HG03575 (cell line): ENCODE measurements at regions not wholly inside any gene's neighbourhood (a gene's known extent, or its start where the extent isn't known, plus 50 kb on each side); places are given as distances from the start of the nearest gene placed in this dataset.
"Not testable (repeated sequence)": the region's sequence is repeated elsewhere in the genome, so short reads cannot be mapped to it uniquely, and the experiment has no call there.

Experiments used
- ATAC-seq: cut with Tn5 transposase; IDR thresholded peaks from one replicate; pipeline ENCODE4 v1.9.1; 2021; ENCODE audit not compliant: unreplicated experiment, insufficient number of reproducible peaks, low FRiP score; ENCODE audit errors: extremely low read depth

DNA sequence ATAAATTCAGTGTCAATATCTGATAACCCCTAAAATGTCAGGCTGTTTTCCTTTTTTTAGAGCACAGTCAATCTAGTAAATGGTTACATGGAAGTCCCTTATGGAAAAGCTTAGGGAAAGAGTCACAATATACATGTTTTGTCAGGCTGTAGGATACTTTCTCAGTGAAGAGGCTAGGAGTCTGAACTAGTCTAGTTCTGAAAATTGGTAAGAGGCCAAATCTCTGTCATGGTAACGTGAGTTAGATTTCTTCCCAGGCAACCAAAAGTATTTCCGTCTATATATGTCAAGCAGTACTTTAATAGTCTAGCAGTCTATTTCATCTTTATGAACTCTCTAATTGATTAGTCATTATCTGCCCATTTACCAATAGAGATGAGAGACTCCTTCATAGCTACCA lies 215.9 kb upstream of the LRRC3B start:
- no peak for ATAC-seq

DNA sequence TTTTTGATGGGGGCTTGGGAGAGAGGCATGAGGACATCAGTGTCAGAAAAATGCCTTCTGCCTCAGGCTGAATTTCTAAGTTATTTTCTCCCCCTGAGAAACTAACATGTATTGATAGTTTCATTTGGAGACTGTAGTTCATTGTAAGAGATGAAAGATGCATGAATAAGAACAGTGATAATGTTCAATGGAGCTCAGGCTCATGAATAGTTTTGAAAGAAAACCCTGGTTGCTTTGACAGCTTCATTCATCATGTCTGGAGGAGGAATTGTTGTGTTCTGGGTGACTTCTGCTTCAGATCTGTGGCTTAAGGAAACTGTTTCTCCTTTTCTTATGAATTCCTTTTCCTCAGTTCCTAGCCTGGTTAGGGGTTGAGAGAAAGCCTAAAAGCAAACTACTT lies 204.0 kb upstream of the LRRC3B start:
- no peak for ATAC-seq

DNA sequence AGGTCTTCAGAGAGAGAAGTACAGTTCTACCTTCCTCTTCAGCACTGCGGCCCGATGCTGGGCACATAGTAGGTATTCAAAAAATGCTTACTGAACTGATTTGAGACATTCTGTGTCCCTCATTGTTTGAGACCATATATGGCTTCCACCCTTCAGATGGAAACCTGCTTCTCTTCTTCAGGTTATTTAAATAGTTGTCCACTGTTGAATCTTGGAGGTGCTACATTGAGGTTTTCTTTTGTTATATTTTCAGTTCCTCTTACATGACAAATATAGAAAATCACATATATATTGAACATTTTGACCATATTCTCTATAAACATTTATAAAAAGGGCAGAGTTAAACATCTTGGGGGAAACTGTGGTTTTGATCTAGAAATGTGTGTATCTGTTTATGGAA lies 200.2 kb upstream of the LRRC3B start:
- peak; percentile 45 for ATAC-seq

DNA sequence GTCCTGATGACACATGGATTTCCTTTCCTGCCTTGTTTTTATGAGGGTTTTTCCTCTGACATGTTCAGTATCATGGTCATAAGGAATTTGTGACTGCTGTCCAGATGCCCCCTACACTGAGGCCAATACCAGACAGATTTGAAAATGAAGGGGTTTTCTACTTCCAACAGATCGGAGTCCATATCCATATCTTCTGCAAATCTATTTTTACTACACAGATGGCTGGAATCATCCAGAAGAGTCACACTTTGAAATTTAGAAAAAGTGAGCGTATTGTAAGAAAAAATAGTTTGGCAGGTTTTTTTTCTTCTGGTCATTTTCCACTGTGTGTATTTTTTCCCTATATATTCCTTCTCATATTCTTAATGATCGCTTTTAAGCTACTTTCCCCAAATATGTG lies 197.5 kb upstream of the LRRC3B start:
- ATAC-seq, result no peak

DNA sequence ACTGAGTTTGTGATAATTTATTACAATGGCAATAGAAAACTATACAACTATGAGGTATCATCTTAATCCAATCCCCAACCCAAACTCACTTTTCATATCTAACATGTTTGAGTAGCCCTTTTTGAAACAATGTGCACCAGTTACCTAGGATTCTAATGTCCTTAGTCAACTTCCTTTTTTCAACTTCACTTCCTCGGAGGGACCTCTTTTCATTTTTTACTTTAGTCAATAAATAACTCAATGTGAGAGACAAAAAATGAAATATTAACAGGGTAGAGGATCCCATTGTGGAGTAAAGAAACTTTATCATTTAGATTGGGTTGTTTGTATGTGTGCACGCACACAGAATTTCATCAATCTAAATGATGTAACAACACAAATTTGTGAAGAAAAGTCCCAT lies 193.6 kb upstream of the LRRC3B start:
- ATAC-seq, result no peak

DNA sequence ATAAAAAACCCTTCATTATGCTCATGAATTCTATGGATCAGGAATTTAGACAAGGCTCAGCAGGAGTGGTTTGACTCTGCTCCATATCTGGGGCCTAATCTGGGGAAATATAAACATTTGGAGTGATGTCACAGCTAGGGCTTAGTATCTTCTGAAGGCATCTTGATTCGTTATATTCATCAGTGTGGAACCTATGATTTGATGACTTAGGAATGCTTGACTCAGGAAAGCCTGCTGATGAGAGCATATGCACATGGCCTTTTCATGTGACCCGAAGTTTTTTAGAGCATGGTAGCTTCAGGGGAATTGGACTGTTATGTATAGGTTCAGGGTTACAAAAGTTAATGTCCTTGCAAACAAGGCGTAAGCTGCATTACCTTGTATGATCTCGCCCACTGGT lies 184.9 kb upstream of the LRRC3B start:
- ATAC-seq, result no peak

DNA sequence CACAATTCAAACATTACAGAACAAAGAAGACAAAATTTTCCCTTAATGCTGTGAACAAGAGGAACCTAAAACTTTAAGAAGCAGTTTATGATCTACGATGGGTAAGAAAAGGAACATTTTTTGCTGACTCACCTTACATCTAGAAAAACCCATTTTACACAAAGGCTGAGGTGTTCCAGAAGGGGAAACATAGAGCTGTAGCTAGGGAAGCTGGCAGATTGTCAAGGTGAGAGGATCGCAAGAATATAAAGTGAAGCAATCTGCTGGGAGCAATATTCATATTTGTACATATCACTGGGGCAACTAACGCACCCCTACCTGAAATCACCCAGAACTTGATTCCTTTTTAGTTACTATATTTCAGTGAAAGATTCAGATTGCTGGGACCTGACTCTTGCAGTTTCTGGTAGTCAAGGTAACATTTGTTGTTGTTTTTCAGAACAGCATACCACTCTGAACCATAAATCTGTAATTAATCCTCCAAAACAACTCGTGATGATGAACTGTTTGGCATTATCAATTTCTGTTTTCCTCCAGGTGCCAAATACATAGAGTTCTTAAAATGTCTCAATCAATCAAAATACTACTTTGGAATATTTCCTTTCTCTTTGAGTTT lies 184.1 kb upstream of the LRRC3B start:
- ATAC-seq, result no peak

DNA sequence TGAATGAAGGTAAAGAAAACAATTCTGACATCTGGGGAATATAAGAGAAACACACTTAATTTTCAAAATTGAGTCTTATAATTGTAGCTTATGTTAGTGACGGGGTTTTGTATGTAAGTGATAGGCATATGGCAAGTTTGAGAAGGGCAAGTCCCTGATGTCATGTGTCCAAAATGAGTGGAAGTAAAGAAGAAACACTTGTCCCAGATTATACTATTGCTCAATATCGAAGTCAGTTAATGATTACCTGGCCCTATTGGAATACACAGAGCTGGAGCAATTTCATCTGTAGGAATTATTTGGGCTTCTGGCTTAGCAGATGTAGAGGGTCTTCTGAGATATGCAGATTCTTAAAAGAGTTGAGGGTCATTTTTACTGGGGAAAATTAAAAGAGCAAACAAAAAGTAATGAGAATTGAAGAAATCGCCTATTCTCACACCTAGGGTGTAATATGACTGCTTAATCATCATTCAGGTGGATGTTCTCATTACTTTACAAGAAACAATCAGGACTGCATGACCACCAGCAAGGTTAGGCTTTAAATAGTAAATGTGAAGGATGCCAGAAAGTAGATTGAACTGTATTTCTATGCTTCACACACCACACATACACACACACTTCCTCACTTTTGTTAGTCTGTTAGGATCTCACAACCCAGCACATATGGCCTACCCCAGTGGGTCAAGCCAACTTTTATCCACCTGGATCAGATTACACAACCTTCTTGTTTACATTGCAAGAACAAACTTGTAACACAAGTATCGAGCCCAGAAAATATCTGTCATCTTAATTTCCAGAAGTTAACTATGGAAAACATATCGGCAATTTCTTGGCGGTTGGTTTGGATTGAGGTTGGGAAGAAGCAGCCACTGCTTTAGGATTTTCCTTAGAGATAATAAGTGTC lies 183.3 kb upstream of the LRRC3B start:
- ATAC-seq, result no peak

DNA sequence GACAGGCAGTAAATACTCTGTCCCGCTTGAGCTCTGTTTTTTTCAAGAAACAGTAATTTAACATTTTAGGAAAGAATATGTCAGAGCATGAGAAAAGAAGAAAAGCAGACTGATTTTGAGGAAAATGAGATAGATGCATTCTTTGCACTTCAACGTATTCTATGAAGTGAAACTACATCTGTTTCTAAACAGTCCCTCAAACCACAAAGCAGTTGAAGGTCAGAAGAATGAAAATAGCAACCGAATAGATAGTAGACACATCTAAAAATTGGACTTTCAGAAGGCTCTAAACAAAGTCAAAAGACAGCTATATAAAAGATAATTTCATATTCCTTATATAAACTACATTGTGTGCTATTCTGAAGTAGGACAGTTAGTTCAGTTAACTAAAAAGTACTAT lies 172.6 kb upstream of the LRRC3B start:
- no peak for ATAC-seq

DNA sequence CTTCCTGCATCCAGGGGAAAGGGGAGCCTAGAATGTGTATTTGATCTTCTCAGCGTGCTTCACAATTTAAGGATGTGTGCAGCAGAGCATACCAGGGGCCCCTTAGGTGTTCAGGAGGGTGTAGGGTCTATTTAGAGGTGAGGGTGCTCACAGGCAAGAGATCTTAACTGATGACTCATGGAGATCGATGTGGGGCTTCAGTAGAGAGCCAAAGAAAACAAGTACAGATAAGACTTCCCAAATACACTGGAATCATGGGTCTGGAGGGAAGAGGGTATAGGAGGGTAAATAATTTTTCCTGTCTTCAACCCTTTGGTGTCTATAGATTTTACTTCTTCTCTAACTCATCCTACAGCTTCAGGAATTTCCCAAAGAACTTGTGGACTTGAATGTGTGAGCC lies 170.2 kb upstream of the LRRC3B start:
- no peak for ATAC-seq

DNA sequence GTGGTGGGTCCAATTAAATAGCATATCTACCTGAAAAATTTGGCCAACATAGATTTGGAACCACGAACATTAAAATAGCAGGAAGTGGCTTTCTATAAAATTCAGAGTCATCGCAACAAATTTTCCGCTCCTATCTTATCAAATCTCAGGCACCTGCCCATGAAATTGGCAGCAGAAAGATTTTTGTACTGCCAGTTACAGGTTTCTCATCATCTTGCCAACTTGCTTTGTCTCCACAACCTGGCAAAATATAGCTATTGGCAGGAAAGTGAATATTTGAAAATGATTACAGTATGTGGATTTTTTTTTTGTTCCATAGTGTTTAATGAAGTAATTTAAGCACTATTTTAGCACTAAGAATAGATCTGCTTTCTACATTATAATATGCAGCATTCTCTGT lies 161.6 kb upstream of the LRRC3B start:
- ATAC-seq, result no peak

DNA sequence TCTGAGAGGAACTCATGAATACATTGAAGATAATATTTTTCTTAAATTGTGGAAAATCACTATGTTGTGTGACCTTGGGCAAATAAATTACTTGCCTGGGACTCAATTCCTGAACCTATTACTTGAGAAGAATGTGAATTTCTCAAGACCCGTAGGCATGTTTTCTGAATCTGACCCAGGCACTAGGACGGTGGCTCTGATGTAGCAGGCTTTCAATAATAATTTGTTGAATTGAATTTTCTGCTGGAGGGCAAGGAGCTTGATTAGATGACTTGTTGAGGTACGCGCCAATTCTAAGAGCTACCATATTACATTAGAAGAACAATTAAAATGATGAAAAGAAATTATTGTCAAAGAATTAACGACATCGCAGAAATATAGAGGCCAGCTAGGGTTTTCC lies 150.2 kb upstream of the LRRC3B start:
- ATAC-seq, result no peak

DNA sequence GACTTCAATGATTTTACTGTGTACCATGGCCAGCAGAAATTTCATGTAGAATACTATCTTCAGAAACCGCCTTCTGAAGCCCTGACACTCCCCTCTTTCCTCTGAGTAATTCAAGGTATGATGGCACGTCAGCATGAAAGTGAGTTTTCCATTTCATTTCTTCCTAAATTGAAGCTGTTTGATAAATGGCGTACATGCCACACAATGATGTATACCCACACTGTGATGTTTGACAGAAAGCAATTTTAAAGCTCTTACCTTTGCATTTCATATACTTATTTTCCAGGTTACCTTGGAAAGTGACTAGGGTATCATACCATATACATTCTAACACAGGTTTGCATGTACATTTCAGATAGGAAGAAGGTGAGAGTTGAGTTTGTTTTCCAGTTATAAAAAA lies 147.9 kb upstream of the LRRC3B start:
- ATAC-seq, result no peak

DNA sequence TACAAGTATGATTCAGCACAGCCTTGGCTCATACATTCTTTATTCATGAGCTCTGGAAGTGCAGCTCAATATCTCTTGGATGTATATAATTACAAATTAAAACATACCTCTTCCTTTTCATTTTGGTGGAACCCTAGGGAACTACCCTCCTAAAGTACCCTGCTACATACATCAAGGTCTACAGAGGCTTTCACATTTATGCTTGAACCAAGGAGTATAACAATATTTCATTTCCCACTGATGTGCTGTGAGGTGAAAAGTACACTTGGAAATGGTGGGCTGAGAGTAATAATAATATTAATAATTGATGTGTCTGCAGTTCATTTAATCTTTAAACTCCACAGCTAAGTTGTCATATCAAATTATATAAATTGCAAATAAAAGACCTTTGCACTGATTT lies 142.2 kb upstream of the LRRC3B start:
- ATAC-seq, result no peak

DNA sequence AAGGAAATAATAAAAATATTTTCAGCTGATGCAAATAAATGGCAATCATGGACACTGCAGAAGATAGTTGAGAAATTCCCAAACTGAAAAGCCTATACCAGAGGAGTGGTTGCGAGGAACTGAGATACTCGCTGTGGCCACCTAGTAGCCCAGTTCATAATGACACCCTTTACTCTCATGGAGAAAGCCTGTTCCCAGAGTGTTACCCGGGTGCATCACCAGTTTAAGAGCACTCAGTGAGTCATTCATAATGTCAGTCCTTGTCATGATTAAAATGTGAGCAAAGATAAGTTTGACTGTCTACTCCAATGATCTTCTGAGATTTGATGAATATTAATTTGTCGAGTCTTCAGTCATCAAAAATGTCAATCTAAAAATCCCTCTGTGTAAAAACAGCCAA lies 138.4 kb upstream of the LRRC3B start:
- ATAC-seq, result no peak

DNA sequence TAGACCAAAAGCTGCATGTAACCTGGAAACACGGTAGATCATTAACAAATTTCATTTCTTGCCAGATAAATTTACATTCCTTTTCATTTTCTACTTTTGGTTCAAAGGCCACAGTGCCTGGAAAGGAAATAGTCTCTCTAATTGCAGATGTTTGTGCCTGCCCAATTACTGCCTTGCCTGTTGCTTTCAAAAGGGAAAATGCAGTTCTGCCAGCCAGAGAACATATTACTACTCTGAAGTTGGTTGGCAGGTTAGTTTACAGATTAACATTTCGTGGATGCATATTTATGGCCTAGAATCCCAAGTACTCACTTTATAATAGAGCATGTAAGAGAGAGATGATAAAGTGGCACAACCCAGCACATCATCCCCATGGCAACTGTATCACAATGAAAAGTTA lies 124.3 kb upstream of the LRRC3B start:
- ATAC-seq, result no peak

DNA sequence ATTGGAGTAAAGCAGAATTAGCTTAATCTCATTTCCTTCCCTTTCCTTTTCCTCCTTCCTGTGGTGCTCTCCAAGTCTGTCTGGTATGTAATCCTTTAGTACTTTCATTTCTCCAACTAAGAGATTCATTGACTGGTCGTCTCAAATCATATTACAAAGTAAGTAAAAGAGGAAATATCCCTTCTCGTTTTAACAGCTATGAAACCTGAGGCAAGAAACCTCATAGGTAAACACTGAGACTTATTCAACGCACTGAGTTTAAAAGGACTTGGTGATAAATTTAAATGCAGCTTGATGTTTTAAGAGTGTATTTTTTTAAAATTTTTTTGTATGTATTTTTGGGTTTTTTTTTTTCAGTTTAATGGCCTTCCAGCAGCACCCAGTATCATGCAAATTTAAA lies 117.2 kb upstream of the LRRC3B start:
- ATAC-seq, result no peak

DNA sequence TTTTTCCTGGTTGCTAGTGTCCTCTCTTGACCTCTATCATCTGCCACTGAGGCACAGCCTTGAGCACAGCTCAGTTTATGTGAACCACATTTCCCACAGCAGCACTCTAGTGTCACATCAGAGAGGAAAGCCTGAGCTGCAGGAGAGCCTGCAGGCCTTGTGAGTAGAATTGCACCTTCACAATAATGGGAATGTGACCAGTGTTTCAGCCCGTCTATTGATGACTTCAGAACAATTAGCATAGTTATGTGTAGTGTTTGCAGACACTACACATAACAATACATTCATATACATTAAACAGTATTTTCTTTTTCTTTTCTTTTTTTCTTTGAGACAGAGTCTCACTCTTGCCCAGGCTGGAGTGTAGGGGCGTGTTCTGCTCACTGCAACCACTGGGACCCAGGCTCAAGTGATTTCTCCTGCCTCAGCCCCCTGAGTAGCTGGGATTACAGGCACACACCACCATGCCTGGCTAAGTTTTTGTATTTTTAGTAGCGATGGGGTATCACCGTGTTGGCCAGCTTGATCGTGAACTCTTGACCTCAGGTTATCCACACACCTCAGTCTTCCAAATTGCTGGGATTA lies 108.0 kb upstream of the LRRC3B start:
- ATAC-seq, result not testable (repeated sequence)

DNA sequence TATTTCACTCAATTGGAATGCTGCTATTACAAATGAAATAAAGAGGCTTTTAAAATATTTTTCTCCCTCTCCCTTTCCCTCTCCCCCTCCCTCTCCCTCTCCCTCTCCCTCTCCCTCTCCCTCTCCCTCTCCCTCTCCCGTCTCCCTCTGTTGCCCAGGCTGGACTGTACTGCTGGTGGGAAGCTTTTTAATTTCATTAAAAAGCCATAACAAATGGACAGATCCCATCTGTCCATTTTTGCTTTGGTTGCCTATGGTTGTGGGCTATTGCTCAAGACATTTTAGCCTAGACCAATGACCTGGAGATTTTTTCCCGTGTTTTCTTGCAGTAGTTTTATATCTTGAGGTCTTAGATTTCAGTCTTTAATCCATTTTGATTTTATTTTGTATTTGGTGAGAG lies 107.2 kb upstream of the LRRC3B start:
- no peak for ATAC-seq

DNA sequence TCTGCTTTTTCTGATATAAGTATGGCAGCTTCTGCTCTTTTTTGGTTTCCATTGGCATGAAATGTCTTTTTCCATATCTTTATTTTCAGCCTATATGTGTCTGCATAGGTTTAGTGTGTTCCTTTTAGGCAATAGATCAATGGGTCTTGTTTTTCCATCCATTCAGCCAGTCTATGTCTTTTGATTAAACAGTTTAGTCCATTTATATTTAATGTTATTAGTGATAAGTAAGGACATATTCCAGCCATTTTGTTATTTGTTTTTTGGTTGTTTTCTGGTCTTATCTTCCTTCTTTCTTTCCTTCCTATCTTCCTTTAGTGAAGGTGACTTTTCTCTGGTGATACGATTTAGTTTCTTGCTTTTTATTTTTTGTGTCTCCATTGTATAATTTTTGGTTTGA lies 101.3 kb upstream of the LRRC3B start:
- no peak for ATAC-seq
